Prostate gland (tissue), 2 donors: ENCODE measurements at regions not wholly inside any gene's neighbourhood (a gene's known extent, or its start where the extent isn't known, plus 50 kb on each side); places are given as distances from the start of the nearest gene placed in this dataset.
"Not testable (repeated sequence)": the region's sequence is repeated elsewhere in the genome, so short reads cannot be mapped to it uniquely, and the experiment has no call there.

Source experiments
- POLR2A ChIP-seq: fragments of 450-650 bp; IDR thresholded peaks from one replicate; pipeline ENCODE4 v1.6.1; 2016; ENCODE audit warnings: antibody characterized with exemption, mild to moderate bottlenecking
- POLR2AphosphoS5 ChIP-seq: sonication (generic); formaldehyde crosslinking; IDR thresholded peaks from one replicate; pipeline ENCODE4 v1.6.1; 2017; ENCODE audit warnings: antibody characterized with exemption
- TF ChIP-seq, protein P1 (sequence below), 4 experiments: fragments of 200-600 bp in 2 of 4; fragments of 450-650 bp in 2 of 4; sonication (generic) in 2 of 4; IDR thresholded peaks; 1 replicate in 3 of 4; 2 replicates in 1 of 4; pipeline ENCODE4 v1.5.1; 2016 to 2019; ENCODE audit warnings: antibody characterized with exemption in 4 of 4, mild to moderate bottlenecking in 2 of 4, moderate library complexity in 2 of 4

DNA sequence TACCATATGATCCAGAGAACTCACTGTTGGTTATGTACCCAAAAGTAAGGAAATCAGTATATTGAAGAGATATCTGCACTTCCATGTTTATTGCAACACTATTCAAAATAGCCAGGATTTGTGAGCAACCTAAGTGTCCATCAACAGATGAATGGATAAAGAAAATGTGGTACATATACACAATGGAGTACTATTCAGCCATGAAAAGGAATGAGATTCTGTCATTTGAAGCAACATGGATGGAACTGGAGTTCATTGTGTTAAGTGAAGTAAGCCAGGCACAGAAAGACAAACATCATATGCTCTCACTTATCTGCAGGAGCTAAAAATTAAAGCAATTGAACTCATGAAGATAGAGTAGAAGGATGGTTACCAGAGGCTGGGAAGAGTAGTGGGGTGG lies 510.5 kb downstream of the KLHL13 start:
- TF ChIP-seq, protein P1, sequence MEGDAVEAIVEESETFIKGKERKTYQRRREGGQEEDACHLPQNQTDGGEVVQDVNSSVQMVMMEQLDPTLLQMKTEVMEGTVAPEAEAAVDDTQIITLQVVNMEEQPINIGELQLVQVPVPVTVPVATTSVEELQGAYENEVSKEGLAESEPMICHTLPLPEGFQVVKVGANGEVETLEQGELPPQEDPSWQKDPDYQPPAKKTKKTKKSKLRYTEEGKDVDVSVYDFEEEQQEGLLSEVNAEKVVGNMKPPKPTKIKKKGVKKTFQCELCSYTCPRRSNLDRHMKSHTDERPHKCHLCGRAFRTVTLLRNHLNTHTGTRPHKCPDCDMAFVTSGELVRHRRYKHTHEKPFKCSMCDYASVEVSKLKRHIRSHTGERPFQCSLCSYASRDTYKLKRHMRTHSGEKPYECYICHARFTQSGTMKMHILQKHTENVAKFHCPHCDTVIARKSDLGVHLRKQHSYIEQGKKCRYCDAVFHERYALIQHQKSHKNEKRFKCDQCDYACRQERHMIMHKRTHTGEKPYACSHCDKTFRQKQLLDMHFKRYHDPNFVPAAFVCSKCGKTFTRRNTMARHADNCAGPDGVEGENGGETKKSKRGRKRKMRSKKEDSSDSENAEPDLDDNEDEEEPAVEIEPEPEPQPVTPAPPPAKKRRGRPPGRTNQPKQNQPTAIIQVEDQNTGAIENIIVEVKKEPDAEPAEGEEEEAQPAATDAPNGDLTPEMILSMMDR (IDR thresholded peaks at IDR 0.05) = not testable (repeated sequence)
- TF ChIP-seq POLR2AphosphoS5, POLR2A: not testable (repeated sequence)
